ENCODE measurements at regions not wholly inside any gene's neighbourhood (a gene's known extent, or its start where the extent isn't known, plus 50 kb on each side); places are given as distances from the start of the nearest gene placed in this dataset.

DNA sequence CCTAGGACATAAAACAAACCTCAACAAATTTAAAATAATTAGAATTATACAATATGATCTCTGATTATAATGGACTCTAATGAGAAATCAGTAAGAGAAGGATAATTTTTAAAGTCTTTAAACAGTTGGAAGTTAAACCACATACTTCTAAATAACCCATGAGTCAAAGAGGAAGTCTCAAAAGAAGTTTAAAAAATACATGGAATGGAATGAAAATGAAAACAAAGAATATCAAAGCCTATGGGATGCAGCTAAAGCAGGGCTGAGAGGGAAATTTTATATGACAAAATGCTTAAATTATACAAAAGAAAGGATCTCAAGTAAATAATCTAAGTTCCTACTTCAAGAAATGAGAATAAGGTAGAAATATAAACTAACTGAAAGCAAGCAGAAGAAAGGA is 460.5 kb downstream of the RPS24 start:
- Mint-ChIP-seq H3K4me1 (ENCODE audit: low read depth, unreplicated experiment) (no peaks in the 10 kb centered on the region), H3K4me3 (ENCODE audit: unreplicated experiment) (no peak overlapping the region), H3K27me3 (ENCODE audit: unreplicated experiment) (peaks cover 1% of the 10 kb centered on the region), H3K27ac (ENCODE audit: unreplicated experiment) (no peak overlapping the region), H3K9me3 (ENCODE audit: unreplicated experiment) (peaks cover 8% of the 10 kb centered on the region), H3K36me3 (ENCODE audit: unreplicated experiment) (peaks cover 33% of the 10 kb centered on the region)
- TF ChIP-seq, protein P1, sequence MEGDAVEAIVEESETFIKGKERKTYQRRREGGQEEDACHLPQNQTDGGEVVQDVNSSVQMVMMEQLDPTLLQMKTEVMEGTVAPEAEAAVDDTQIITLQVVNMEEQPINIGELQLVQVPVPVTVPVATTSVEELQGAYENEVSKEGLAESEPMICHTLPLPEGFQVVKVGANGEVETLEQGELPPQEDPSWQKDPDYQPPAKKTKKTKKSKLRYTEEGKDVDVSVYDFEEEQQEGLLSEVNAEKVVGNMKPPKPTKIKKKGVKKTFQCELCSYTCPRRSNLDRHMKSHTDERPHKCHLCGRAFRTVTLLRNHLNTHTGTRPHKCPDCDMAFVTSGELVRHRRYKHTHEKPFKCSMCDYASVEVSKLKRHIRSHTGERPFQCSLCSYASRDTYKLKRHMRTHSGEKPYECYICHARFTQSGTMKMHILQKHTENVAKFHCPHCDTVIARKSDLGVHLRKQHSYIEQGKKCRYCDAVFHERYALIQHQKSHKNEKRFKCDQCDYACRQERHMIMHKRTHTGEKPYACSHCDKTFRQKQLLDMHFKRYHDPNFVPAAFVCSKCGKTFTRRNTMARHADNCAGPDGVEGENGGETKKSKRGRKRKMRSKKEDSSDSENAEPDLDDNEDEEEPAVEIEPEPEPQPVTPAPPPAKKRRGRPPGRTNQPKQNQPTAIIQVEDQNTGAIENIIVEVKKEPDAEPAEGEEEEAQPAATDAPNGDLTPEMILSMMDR (IDR thresholded peaks at IDR 0.05; ENCODE audit: partially characterized antibody, unreplicated experiment), result no peak
- no peak for DNase-seq

DNA sequence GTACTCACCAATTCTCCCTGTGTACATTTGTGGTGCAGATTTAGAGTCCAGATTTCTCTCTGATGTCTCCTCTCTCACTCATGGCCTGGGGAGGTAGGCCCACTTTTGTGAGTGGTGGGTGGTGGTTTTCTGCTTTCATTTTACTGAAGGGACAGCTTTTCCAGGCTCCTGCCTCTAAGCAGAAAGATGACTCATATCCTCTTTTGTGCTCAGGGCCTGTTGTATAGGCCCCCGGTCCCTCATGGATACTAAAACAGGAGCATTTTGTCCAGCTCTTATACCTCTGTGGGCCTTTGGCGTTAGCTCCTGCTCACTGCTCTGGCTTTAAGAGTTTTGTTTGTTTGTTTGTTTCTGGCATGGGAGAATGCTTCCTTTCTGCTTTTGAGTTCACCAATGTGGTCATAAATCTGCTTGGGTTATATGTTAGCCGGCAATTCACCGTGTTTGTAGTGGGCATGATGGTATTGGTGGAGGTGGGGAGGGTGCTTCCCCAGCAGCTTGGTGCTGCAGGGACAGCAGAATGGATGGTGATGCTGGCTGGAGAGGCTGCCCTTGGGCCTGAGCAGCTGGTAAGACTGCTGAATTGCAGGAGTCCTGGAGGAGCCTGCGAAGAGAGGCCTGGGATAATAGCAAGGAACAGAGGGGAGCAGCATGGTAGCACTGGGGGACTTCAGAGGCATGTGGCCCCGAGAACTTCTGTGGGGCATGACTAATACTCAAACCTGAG is 468.7 kb downstream of the RPS24 start:
- Mint-ChIP-seq H3K27me3 (ENCODE audit: unreplicated experiment) (peaks cover 6% of the 10 kb centered on the region), H3K27ac (ENCODE audit: unreplicated experiment) (no peak overlapping the region), H3K9me3 (ENCODE audit: unreplicated experiment) (no peaks in the 10 kb centered on the region), H3K4me1 (ENCODE audit: low read depth, unreplicated experiment) (peaks cover 6% of the 10 kb centered on the region), H3K4me3 (ENCODE audit: unreplicated experiment) (no peak overlapping the region), H3K36me3 (ENCODE audit: unreplicated experiment) (no peaks in the 10 kb centered on the region)
- TF ChIP-seq, protein P1 (IDR thresholded peaks at IDR 0.05; ENCODE audit: partially characterized antibody, unreplicated experiment), result no peak
- no peak for DNase-seq

DNA sequence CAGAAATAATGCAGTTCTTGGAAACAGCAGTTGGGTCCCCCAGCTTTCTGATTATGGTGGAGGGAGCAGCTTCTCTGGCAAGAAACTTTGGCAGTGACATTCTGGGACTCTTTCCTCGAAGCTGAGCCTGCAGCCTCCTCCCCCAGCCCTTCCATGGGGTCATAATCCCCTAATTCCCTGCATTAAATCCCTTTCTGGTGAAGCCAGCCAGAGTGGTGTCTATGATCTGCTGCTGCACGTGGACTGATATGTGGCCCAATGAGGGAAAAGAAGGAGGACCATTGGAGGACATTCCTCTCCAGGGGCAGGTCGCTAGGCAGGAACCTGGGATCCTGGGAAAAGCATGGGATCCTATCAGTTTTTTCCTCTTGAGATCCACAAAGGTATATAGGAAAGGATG is 470.5 kb downstream of the RPS24 start:
- peaks cover 6% of the 10 kb centered on the region for H3K27me3 Mint-ChIP-seq (ENCODE audit: unreplicated experiment)
- DNase-seq, result no peak
- no peaks in the 10 kb centered on the region for H3K36me3 Mint-ChIP-seq (ENCODE audit: unreplicated experiment)

DNA sequence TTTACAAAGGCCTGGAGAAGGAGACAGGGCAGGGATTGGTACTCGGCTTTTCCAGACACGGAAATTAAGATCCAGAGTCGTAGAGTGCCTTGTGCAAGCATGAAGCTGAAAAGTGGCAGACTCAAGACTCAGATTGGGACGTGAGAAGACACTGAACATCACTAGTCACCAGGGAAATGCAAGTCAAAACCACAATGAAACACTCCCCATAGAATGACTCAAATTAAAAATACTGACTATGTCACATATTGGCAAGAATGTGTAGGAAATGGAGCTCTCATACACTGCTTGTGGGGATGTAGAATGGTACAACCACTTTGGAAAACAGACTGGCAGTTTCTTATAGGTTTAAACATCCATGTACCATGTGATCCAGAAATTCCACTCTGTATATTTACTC is 472.0 kb downstream of the RPS24 start:
- H3K27me3 Mint-ChIP-seq (ENCODE audit: unreplicated experiment), result peaks cover 9% of the 10 kb centered on the region
- H3K9me3 Mint-ChIP-seq (ENCODE audit: unreplicated experiment), result peaks cover 6% of the 10 kb centered on the region
- H3K27ac Mint-ChIP-seq (ENCODE audit: unreplicated experiment), result no peak overlapping the region
- DNase-seq, result no peak
- no peak overlapping the region for H3K4me3 Mint-ChIP-seq (ENCODE audit: unreplicated experiment)
- H3K36me3 Mint-ChIP-seq (ENCODE audit: unreplicated experiment), result no peaks in the 10 kb centered on the region
- H3K4me1 Mint-ChIP-seq (ENCODE audit: low read depth, unreplicated experiment), result peaks cover 11% of the 10 kb centered on the region
- TF ChIP-seq, protein P1 (IDR thresholded peaks at IDR 0.05; ENCODE audit: partially characterized antibody, unreplicated experiment), result no peak

More for the DNA sequence above, 470.5 kb downstream of the RPS24 start:
- no peaks in the 10 kb centered on the region for H3K9me3 Mint-ChIP-seq (ENCODE audit: unreplicated experiment)
- H3K4me3 Mint-ChIP-seq (ENCODE audit: unreplicated experiment), result no peak overlapping the region
- H3K4me1 Mint-ChIP-seq (ENCODE audit: low read depth, unreplicated experiment), result peaks cover 6% of the 10 kb centered on the region
- TF ChIP-seq, protein P1 (IDR thresholded peaks at IDR 0.05; ENCODE audit: partially characterized antibody, unreplicated experiment), result no peak
- H3K27ac Mint-ChIP-seq (ENCODE audit: unreplicated experiment), result no peak overlapping the region

DNA sequence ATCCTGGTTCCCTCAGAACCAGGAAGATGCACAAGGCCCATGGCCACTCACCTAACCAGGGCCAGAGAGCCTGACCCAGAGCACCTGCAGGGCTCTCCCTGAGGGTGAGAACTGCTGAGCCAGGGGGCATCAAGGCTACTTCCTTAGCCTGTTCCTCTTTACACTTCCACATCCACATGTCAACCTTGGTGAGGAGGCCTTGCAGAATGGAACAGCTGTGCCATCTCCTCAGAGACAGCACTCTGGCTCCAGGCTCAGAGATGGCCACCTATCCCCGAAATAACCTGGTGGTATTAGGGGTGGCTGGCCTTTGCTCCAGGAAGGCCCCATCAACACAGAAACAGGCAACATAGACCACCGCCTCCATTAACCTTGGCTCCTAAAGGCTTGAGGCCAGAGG is 473.0 kb downstream of the RPS24 start:
- Mint-ChIP-seq H3K36me3 (ENCODE audit: unreplicated experiment) (no peaks in the 10 kb centered on the region), H3K27me3 (ENCODE audit: unreplicated experiment) (peaks cover 10% of the 10 kb centered on the region), H3K9me3 (ENCODE audit: unreplicated experiment) (peaks cover 6% of the 10 kb centered on the region), H3K4me1 (ENCODE audit: low read depth, unreplicated experiment) (peaks cover 20% of the 10 kb centered on the region), H3K27ac (ENCODE audit: unreplicated experiment) (no peak overlapping the region), H3K4me3 (ENCODE audit: unreplicated experiment) (no peak overlapping the region)
- no peak for DNase-seq
- TF ChIP-seq, protein P1 (IDR thresholded peaks at IDR 0.05; ENCODE audit: partially characterized antibody, unreplicated experiment), result no peak
